ENCODE measurements at regions not wholly inside any gene's neighbourhood (a gene's known extent, or its start where the extent isn't known, plus 50 kb on each side); places are given as distances from the start of the nearest gene placed in this dataset.

GRCh38 chr11:127268932-127269331 lies 268.4 kb upstream of the KIRREL3 start:
- TF ChIP-seq CTCF (conservative IDR thresholded peaks at IDR 0.05; ENCODE audit: low read length) (no peak), EZH2phosphoT487 (IDR thresholded peaks at IDR 0.05; ENCODE audit: borderline replicate concordance) (no peak)
